ENCODE measurements at regions not wholly inside any gene's neighbourhood (a gene's known extent, or its start where the extent isn't known, plus 50 kb on each side); places are given as distances from the start of the nearest gene placed in this dataset.

- Histone ChIP-seq H2AFZ (no peak overlapping the region), H3K9me2 (replicated peaks; ENCODE audit: insufficient read depth) (no peaks in the 10 kb centered on the region), H3K36me3 (replicated peaks; ENCODE audit: insufficient read depth, low read depth) (no peaks in the 10 kb centered on the region), H3K4me3 (no peak overlapping the region), H3K79me2 (no peaks in the 10 kb centered on the region), H4K20me1 (ENCODE audit: insufficient read depth, poor library complexity, severe bottlenecking) (no peaks in the 10 kb centered on the region), H3K4me1 (ENCODE audit: insufficient read depth) (no peaks in the 10 kb centered on the region), H3K9me3 (ENCODE audit: low read depth) (no peaks in the 10 kb centered on the region), H3K27ac (peak overlapping the region; percentile 28), H3K27me3 (no peaks in the 10 kb centered on the region), H3K4me2 (no peak overlapping the region)
- WGBS (ENCODE audit: low lambda C conversion rate, missing lambda C conversion rate): 50% methylated on average over 6 of the region's 6 CpGs
- TF ChIP-seq EZH2 (IDR thresholded peaks at IDR 0.05; ENCODE audit: borderline replicate concordance) (no peak), CTCF (IDR thresholded peaks at IDR 0.05; ENCODE audit: poor library complexity) (no peak), EZH2phosphoT487 (IDR thresholded peaks at IDR 0.05; ENCODE audit: low read depth, severe bottlenecking, unreplicated experiment) (no peak)
- DNase-seq (ENCODE audit: low spot score): peak; percentile 21
Measured at GRCh38 chr5:153883854-153884611, 154.7 kb downstream of the FAM114A2 start.

DNA sequence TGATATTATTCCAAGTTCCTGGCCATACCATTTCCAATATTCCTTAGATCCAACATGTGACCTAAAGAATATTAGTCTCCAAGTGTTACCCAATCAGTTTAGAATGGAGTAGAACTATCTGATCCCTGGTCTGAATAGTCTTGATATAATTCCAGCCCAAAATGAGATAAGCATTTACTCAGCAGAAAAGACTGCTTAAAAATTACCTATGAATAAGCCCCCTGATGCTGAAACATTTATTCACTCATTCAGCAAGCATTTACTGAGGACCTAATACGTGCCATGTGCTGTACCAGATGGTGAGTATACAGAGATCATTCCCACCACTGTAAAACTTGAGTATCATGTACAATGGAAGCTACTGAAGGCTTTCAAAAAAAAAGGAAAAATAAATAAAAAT lies 157.0 kb downstream of the FAM114A2 start:
- H3K36me3 ChIP-seq (replicated peaks; ENCODE audit: insufficient read depth, low read depth): no peaks in the 10 kb centered on the region
- H3K79me2 ChIP-seq: no peaks in the 10 kb centered on the region
- 76% methylated on average over 1 of the region's 1 CpG for WGBS (ENCODE audit: low lambda C conversion rate, missing lambda C conversion rate)
- no peak overlapping the region for H3K4me2 ChIP-seq
- no peak overlapping the region for H3K4me3 ChIP-seq
- H3K4me1 ChIP-seq (ENCODE audit: insufficient read depth): no peaks in the 10 kb centered on the region
- H2AFZ ChIP-seq: no peak overlapping the region
- H3K9me3 ChIP-seq (ENCODE audit: low read depth): no peaks in the 10 kb centered on the region
- TF ChIP-seq EZH2 (IDR thresholded peaks at IDR 0.05; ENCODE audit: borderline replicate concordance) (no peak), CTCF (IDR thresholded peaks at IDR 0.05; ENCODE audit: poor library complexity) (no peak), EZH2phosphoT487 (IDR thresholded peaks at IDR 0.05; ENCODE audit: low read depth, severe bottlenecking, unreplicated experiment) (no peak)
- H4K20me1 ChIP-seq (ENCODE audit: insufficient read depth, poor library complexity, severe bottlenecking): no peaks in the 10 kb centered on the region
- no peak overlapping the region for H3K27ac ChIP-seq
- no peak for DNase-seq (ENCODE audit: low spot score)
- no peaks in the 10 kb centered on the region for H3K27me3 ChIP-seq
- no peaks in the 10 kb centered on the region for H3K9me2 ChIP-seq (replicated peaks; ENCODE audit: insufficient read depth)

- no peak for TF ChIP-seq CTCF (IDR thresholded peaks at IDR 0.05; ENCODE audit: poor library complexity)
- no peak for TF ChIP-seq EZH2phosphoT487 (IDR thresholded peaks at IDR 0.05; ENCODE audit: low read depth, severe bottlenecking, unreplicated experiment)
- TF ChIP-seq EZH2 (IDR thresholded peaks at IDR 0.05; ENCODE audit: borderline replicate concordance): no peak
- Histone ChIP-seq H3K4me2 (no peak overlapping the region), H3K4me1 (ENCODE audit: insufficient read depth) (no peaks in the 10 kb centered on the region), H3K9me3 (ENCODE audit: low read depth) (no peaks in the 10 kb centered on the region), H3K79me2 (no peaks in the 10 kb centered on the region), H3K36me3 (replicated peaks; ENCODE audit: insufficient read depth, low read depth) (no peaks in the 10 kb centered on the region), H3K27me3 (no peaks in the 10 kb centered on the region), H4K20me1 (ENCODE audit: insufficient read depth, poor library complexity, severe bottlenecking) (no peaks in the 10 kb centered on the region), H3K27ac (no peak overlapping the region), H3K4me3 (no peak overlapping the region), H2AFZ (no peak overlapping the region), H3K9me2 (replicated peaks; ENCODE audit: insufficient read depth) (no peaks in the 10 kb centered on the region)
- DNase-seq (ENCODE audit: low spot score): no peak
- whole genome bisulfite sequencing (ENCODE audit: low lambda C conversion rate, missing lambda C conversion rate): 21% methylated on average over 1 of the region's 1 CpG
Measured at GRCh38 chr5:153880106-153880505, 158.6 kb downstream of the FAM114A2 start.

All from hepatocyte (in vitro differentiated cells).